Esophagus muscularis mucosa (tissue), 4 donors: ENCODE measurements at regions not wholly inside any gene's neighbourhood (a gene's known extent, or its start where the extent isn't known, plus 50 kb on each side); places are given as distances from the start of the nearest gene placed in this dataset.

ENCODE experiments used
- DNase-seq: peaks from one replicate; pipeline ENCODE4 v3.0.0-alpha.2; 2017; ENCODE audit errors: extremely low spot score
- H3K27ac ChIP-seq, 4 donors: fragments of 200-600 bp; sonication (generic); replicated peaks in 1 of 4; 1 replicate in 3 of 4; 2 replicates in 1 of 4; pipeline ENCODE4 v1.5.1; 2016 to 2019; ENCODE audit warnings: mild to moderate bottlenecking in 1 of 4
- H3K27me3 ChIP-seq, 4 donors: fragments of 200-600 bp; sonication (generic); one replicate each; pipeline versions ENCODE4 v1.5.1 to v1.6.0; 2016 to 2019
- H3K36me3 ChIP-seq, 4 donors: fragments of 200-600 bp; sonication (generic); one replicate each; pipeline ENCODE4 v1.5.1; 2016 to 2019
- H3K4me1 ChIP-seq, 4 donors: fragments of 200-600 bp; sonication (generic); one replicate each; pipeline ENCODE4 v1.5.1; 2016 to 2019
- H3K4me3 ChIP-seq, 4 donors: fragments of 200-600 bp; sonication (generic); 1 replicate in 2 of 4; 2 replicates in 2 of 4; pipeline ENCODE4 v1.5.1; 2016 to 2019; ENCODE audit warnings: mild to moderate bottlenecking in 4 of 4, moderate library complexity in 1 of 4
- H3K9me3 ChIP-seq, 4 donors: fragments of 200-600 bp; sonication (generic); 1 replicate in 3 of 4; 2 replicates in 1 of 4; pipeline ENCODE4 v1.5.1; 2016 to 2019
- EP300 ChIP-seq: sonication (generic); formaldehyde crosslinking; IDR thresholded peaks from one replicate; pipeline ENCODE4 v1.6.1; 2017; ENCODE audit warnings: antibody characterized with exemption
- POLR2A ChIP-seq: fragments of 450-650 bp; IDR thresholded peaks from one replicate; pipeline ENCODE4 v1.6.1; 2017; ENCODE audit warnings: antibody characterized with exemption, moderate library complexity, mild to moderate bottlenecking, low read depth
- POLR2AphosphoS5 ChIP-seq, 2 donors: sonication (generic); formaldehyde crosslinking; IDR thresholded peaks; one replicate each; pipeline ENCODE4 v1.6.1; 2017; ENCODE audit warnings: antibody characterized with exemption in 2 of 2
- WGBS: methylation state at CpG from one replicate; pipeline ENCODE4 v1.1.5; 2018; 5-methylcytosine and 5-hydroxymethylcytosine counted together
- intact Hi-C: fragments of 100-400 bp; cut with DNase I; formaldehyde crosslinking; loops from one replicate; pipeline ENCODE4 v1.15.1; 2023
- TF ChIP-seq, protein P1 (sequence below), 3 experiments: fragments of 200-600 bp in 2 of 3; fragments of 450-650 bp in 1 of 3; sonication (generic) in 2 of 3; IDR thresholded peaks; one replicate each; pipeline ENCODE4 v1.5.1; 2017 to 2019; ENCODE audit warnings: antibody characterized with exemption in 3 of 3, mild to moderate bottlenecking in 2 of 3, moderate library complexity in 1 of 3

DNA sequence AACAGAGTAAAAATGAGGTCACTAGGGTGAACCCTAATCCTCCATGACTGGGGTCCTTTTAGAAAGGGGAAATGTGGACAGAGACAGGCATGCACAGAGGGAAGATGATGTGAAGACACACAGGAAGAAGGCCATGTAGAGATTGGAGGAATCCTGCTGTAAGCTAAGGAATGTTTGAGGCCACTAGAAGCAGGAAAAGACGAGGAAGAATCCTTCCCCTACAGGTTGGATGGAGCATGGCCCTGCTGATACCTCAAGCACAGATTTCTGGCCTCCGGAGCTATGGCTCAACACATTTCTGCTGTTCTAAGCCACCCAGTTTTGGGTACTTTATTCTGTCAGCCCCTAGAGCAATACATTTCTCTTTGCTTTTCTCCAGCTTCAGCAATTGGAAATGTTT lies 486.9 kb downstream of the MIAT start:
- TF ChIP-seq, protein P1, sequence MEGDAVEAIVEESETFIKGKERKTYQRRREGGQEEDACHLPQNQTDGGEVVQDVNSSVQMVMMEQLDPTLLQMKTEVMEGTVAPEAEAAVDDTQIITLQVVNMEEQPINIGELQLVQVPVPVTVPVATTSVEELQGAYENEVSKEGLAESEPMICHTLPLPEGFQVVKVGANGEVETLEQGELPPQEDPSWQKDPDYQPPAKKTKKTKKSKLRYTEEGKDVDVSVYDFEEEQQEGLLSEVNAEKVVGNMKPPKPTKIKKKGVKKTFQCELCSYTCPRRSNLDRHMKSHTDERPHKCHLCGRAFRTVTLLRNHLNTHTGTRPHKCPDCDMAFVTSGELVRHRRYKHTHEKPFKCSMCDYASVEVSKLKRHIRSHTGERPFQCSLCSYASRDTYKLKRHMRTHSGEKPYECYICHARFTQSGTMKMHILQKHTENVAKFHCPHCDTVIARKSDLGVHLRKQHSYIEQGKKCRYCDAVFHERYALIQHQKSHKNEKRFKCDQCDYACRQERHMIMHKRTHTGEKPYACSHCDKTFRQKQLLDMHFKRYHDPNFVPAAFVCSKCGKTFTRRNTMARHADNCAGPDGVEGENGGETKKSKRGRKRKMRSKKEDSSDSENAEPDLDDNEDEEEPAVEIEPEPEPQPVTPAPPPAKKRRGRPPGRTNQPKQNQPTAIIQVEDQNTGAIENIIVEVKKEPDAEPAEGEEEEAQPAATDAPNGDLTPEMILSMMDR (IDR thresholded peaks at IDR 0.05): no peak
- TF ChIP-seq POLR2A: no peak
- no peak for TF ChIP-seq EP300
- no peak for TF ChIP-seq POLR2AphosphoS5 (IDR thresholded peaks at IDR 0.05)
- Histone ChIP-seq H3K27ac (no peak overlapping the region), H3K4me3 (no peak overlapping the region), H3K36me3 (no peaks in the 10 kb centered on the region), H3K4me1 (peaks cover 0 to 18% (median 12%) of the 10 kb centered on the region in 4 donors), H3K27me3 (no peaks in the 10 kb centered on the region), H3K9me3 (no peaks in the 10 kb centered on the region)
- intact Hi-C loops: no loop called here
- 84% methylated on average over 2 of the region's 2 CpGs for WGBS
- DNase-seq: no peak

DNA sequence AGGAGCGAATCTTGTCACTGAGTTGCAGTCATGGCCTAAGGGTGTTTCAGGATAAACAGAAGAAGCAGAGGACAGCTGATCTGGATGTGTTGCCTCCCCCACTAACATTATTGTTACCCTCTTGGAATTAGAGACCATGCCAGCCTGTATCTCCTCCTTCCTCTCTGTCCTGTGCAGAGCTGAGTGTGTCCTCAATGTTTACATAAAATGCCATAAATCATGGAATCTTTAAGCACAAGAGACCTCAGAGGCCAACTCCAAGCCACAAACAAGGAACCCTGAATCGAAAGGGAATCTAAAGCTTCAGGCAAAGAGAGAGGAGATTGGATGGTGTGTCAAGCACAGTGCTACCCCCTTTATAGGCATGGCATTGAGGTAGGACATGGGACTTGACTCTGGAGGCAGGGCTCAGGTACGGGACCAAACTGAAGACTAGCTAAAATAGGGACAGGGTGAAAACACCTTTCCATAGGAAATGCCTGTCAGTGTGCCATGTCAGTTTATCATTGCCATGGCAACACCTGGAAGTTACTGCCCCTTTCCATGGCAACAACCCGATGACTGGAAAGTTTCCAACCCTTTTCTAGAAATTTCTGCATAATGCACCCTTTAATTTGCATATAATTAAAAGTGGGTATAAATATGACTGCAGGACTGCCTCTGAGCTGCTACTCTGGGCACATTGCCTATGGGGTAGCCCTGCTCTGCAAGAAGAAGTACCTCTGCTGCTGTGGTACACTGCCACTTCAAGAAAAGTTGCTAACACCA lies 489.7 kb downstream of the MIAT start:
- Histone ChIP-seq H3K27ac (no peak overlapping the region), H3K4me3 (no peak overlapping the region), H3K9me3 (no peaks in the 10 kb centered on the region), H3K36me3 (no peaks in the 10 kb centered on the region), H3K27me3 (no peaks in the 10 kb centered on the region), H3K4me1 (peaks cover 0 to 19% (median 14%) of the 10 kb centered on the region in 4 donors)
- intact Hi-C loops: no loop called here
- no peak for DNase-seq
- 73% methylated on average over 4 of the region's 4 CpGs for WGBS
- TF ChIP-seq, protein P1 (IDR thresholded peaks at IDR 0.05): no peak
- TF ChIP-seq EP300 (no peak), POLR2AphosphoS5 (IDR thresholded peaks at IDR 0.05) (no peak), POLR2A (no peak)

DNA sequence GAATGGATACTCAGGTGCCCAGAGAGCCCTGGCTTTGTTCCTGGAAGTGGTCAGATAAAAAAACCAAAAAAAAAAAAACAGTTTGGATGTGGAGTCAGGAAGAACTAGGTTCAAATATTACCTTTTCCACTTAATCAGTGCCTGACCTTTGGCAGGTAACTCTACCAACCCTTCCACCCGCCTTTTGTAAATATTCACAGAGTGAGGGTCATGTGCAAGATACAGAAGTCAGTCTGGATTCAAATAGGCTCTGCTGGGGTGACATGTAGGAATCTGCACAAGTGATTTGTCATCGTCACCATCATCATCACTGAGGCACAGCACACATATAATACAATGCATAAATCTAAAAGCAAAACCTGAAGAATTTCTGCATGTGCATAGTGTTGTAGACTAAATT lies 490.7 kb downstream of the MIAT start:
- WGBS: 96% methylated on average over 2 of the region's 2 CpGs
- Histone ChIP-seq H3K27me3 (no peaks in the 10 kb centered on the region), H3K36me3 (no peaks in the 10 kb centered on the region), H3K4me3 (no peak overlapping the region), H3K27ac (no peak overlapping the region), H3K9me3 (no peaks in the 10 kb centered on the region), H3K4me1 (peaks cover 0 to 19% (median 11%) of the 10 kb centered on the region in 4 donors)
- TF ChIP-seq, protein P1 (IDR thresholded peaks at IDR 0.05): no peak
- TF ChIP-seq POLR2AphosphoS5 (IDR thresholded peaks at IDR 0.05): no peak
- TF ChIP-seq POLR2A: no peak
- TF ChIP-seq EP300: no peak
- intact Hi-C loops: no loop called here
- DNase-seq: no peak

DNA sequence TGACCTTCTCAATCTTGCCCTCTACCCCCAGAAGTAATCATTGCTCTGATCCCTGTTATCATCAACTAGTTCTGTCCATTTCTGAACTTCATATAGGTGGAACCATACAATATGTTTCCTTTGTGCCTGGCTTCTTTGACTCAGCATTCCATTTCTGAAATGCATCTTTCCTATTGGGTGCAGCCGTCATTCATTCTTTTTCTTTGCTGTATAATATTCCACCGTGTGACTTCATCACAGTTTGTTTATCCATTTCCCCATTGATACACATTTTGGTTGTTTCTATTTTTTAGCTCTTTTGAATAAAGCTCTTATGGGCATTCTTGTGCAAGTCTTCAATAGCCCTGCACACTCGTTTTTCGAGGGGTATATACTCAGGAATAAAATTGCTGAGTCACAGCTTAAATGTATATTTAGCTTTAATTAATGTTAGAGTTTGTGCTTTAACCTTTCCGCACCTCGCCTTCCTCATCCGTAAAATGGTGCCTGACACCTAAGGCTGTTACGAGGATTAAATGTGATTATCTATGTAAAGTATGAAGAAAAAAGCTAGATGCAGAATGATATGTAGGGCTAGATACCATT lies 491.6 kb downstream of the MIAT start:
- Histone ChIP-seq H3K4me3 (no peak overlapping the region), H3K4me1 (peaks cover 0 to 19% (median 11%) of the 10 kb centered on the region in 4 donors), H3K27ac (no peak overlapping the region), H3K36me3 (no peaks in the 10 kb centered on the region), H3K9me3 (no peaks in the 10 kb centered on the region), H3K27me3 (no peaks in the 10 kb centered on the region)
- 95% methylated on average over 8 of the region's 8 CpGs for WGBS
- no peak for DNase-seq
- TF ChIP-seq EP300 (no peak), POLR2A (no peak), POLR2AphosphoS5 (IDR thresholded peaks at IDR 0.05) (no peak)
- TF ChIP-seq, protein P1 (IDR thresholded peaks at IDR 0.05): no peak
- intact Hi-C loops: no loop called here
